Stimulated activated CD8-positive, alpha-beta memory T cell treated with anti-CD3 and anti-CD28 coated beads, Interleukin-7, amount 100 ng/mL, for 24 hours (primary cell): ENCODE measurements at regions not wholly inside any gene's neighbourhood (a gene's known extent, or its start where the extent isn't known, plus 50 kb on each side); places are given as distances from the start of the nearest gene placed in this dataset.

Experiments
- DNase-seq: peaks from one replicate; pipeline ENCODE4 v3.0.0-alpha.2; 2020; ENCODE audit warnings: low read depth

DNA sequence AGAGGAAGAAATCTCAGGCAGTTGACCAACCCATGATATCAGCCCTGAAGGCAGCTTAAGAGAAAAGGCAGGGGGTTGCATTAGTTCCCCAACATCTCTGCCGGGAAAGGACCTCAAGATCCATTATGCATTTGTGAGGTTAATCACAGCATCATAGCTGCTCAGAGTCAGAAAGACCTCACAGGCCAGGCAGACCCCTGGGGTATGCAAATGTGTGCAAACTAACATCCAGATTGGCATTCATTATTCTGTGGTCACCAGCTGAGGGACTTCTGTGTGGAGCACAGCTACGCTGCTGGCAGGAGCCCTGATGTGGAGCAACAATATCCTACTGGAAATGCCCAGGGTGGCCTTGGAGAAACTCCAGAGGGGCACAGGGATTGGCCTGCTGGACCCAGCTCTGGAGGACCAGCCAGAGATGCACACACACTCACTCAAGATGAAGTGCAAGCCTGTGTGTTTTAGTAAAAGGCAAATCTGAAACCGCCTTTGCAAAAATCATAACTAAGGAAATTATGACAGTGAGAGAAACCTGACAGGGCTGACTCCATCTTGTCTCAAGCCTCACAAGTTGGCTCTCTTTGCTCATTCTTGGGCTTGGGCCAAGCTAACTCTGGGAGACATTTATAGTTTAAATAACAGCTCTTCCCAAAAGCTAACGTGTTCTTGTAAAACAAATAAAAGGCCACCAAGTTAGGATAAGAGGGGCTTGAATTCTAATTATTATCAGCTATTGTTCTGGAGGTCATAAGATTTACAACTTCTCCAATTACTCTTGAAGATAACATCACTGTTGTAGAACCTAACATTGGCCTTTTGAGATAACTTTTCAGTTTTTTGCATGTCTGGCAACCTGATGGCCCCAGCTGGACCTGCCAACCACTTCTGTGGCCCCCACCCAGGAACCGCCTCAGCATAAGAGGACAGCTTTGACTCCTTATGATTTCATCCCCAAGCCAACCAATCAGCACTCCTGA lies 257.1 kb downstream of the UACA start:
- DNase-seq = no peak

DNA sequence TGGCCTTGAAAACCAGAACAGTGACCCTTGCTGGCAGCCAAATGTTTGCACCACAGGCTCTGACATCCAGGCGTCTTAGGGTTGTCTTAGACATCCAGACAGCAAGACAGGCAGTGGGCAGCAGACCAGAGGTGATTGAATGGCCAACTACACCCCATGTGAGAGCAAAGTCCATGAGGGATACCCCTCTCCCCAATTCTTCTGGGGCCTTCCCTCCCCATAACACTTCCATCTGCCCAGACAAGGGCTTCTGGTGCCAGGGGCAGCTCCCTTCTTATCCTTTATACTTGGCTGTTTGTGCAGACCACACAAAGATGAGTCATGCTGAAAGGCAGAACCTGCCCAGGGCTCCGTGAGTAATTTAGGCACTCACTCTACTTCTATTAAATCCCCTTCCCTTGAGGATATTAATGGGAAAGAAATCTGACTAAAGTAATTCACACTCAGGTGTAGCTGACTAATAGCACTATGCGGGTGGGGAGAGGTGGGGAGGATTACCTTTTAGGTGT lies 257.9 kb downstream of the UACA start:
- no peak for DNase-seq

DNA sequence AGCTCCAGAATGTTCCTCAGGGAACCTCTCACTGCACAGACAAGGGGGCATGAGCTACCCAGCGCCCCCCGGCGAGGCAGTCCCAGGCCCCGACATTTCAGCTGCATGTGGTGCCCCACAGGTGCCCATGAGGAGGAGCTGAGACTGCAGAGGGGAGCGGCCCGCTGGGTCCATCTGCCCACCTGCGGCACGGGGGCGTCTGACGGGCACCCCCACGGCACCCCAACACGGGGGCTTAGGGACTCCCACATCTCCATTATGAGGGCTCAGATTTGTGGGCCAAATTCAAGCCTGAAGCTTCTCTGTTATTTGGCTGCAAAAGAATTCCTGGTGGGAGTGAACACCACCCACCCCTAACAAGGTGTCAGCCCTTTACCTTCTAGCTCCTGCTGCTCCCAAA lies 258.4 kb downstream of the UACA start:
- no peak for DNase-seq

DNA sequence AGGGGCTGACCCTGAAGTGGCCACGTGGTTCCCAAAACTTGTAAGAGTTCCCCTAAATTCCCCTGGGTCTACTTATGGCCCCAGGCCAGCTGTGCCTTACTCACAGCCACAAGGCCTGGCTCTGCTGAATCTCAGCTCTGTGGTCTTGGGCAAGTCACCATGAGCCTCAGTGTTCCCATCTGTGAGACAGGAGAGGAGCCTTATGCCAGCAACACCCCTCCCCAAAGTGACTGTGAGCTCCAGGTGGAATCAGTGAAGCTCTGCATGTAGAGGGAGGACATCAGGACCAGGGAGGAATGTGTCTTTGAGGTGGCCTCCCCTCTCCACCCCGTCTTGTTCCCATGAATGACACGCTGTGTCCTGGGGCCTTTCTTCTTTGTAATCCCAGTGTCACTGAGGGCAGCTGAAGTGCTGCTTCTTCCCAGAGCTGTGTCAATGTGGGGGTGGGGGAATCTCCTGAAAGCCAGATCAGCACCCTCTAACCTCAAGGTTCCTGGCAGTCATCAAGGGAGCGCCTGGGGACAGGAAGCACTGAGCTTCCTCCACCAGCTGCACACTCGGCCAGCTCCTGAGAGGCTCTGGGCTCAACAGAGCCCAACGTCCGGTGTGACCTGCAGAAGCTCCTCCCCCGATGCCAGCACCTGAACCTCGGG lies 258.9 kb downstream of the UACA start:
- no peak for DNase-seq

DNA sequence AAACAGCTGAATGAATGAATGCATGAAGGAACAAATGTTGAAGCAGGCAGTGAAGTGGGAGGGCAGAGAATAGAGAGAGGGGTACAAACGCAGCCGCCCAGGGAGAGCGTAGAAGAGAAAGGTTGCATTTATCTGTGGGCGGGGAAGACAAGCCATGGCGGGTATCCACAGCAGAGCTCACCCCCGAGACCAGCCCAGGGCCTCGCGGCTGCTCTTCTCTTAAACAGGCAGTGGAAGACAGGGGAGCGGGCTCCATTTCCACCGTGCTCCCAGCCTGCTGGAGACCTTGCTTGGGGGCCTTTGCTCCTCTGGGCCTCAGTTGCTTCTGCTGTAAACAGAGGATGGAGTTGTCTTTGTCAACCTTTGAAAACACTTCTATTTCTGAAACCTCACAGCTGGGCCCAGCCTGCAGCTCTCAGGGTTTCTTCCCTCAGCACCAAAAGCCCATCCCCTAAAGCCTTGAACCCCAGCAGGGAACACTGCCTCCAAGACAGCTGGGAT lies 259.5 kb downstream of the UACA start:
- no peak for DNase-seq

DNA sequence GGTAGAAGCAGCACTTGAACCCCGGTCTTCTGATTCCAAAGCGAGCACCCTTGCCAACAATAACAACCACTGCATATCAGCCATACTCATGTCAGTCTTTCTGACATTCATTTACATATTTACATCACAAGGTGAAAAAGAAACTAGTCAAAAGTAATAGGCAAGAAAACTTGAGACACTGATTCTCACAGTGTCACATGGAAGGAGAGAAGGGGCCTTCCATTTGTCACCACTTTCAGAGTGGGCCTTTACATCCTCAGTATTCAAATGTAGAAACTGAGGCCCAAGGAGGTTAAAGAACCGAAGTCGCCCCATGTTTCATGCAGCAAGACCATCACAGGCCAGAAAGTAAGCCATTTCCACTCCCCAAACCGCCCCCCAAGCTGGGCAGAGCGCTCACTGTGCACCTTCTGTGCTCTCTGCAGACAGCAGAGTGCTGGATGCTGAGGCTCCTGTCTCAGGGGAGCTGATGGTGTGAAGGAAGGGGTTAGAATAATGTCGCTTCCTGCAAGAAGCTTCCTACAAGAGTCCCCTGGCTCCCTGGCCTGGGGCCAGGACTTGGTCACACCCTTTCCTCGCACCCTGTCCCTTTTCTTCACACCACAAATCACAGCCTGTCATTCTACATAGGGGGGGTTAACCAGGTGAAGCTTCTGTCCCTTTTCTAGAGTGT lies 260.1 kb downstream of the UACA start:
- no peak for DNase-seq

DNA sequence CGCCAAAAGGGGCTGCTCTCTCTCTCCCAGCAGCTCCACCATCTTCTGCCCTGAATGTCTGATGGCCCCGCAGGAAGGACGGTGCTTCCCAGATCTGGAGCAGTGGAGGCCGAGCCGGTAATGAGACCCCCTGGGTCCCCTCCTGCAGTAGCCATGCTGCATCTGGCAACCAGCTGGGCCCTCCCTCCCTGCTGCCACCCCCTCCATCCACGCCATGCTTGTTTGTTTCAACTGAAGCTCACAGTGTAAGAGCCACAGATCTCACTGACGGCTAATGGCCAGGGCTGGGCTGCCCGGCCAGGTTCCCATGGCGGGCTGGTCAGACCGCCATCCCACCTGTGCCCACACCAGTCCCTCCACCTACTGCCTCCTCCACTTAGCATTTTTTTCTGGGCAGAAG lies 260.8 kb downstream of the UACA start:
- no peak for DNase-seq

DNA sequence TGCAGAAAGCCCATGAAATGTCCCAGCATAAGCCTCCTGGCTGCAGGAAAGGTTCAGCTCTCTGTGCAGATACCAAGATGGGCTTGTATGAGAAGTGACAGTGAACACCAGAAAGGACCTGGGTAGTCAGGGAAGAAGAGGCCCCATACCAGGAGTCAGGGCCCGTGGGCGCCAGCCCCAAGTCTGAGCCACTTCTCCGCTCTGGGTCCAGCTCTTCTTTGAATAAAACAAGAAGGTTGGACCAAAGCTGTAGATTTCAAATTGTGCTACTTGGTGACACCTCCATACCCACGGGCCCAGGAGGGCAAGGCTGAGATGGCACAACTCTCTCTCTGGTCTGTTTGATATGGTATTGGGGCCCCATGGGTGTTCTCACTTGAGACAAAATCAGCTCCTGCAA lies 261.5 kb downstream of the UACA start:
- DNase-seq = no peak

DNA sequence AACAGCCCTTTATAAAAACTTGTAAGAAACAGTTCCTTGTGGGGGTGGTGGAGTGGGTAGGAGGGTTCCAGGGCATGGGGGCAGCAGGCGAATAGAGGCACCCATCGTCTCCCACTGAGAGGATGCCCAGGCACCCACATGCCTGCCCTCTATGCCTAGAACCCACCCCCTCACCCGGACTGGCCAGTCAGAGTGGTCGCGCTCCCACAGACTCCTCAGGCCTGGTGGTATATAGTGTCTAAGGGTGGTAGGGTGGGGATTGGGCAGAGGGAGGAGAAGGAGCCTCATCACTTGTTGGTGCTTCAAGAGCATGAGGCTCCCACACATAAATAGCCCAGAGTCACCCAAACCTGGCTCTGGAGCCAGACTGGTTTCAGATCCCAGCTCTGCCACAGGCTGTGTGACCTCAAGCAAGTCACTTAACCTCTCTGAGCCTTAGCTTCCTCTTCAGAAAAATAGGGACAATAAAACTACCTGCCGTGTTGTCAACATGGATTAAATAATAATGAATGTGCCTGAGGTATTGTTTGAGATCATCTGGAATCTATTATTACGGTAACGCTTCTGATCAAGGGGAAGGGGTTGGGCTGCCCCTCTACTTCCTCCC lies 262.1 kb downstream of the UACA start:
- no peak for DNase-seq

DNA sequence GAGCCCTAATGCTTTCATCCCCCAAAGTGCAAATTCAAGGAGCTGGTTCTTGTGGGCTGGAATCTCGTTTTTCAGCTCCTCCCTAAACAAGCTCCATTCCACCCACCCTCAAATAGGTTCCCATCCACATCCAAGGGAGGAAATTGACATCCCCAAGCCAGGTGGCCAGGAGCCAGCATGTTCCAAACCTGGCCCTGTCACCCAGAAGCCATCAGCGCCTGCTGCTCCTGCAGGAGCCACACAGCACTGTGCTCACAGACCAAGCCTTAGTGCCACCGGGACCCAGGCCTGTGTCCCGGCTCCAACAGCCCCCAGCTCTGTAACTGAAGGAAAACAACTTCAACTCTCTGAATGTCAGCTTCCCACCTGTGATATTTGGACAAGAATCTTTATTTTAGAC lies 263.6 kb downstream of the UACA start:
- no peak for DNase-seq

DNA sequence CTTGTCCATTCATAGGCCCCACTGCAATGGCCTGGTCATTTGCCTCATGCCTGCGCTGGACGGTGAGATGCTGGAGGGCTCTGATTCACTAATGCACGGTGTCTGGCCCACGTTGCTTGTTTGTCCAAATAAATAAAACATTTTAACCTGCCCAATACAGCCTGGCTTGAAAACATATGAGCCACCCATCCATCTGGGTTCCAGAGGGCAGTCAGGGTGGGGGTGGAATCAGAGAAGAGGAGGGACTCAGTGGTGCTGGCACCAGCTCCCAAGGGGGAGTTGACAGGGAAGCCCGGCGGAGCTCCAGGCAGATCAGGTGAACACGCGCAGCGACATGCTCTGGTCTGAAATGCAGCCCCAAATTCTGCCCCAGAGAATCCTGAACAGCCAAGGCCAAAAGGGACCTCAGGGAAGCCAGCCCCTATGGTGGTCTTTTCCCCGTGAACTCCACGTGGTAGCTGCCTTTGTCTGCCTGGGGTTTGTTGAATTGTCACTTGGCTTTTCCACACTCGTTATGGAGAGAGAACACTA lies 265.2 kb downstream of the UACA start:
- DNase-seq = no peak

DNA sequence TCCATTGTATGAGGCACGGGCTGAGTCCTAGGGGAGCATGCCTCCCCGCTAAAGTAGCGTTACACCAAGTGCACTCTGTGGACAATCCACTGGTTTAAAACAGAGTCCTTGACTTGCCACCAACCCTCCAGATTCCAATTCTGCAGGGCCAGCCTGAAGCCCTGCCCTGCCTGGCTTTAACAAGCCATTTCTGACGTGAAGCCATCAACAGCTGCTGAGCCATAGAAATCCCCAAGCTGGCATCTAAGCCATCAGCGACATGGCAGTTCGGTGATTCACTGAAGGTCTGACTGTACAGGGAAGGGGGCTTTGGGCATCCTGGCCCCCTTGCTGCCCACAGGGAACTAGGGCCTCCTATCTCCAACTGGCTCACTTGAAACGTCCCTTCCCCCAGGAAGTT lies 265.7 kb downstream of the UACA start:
- DNase-seq = no peak

DNA sequence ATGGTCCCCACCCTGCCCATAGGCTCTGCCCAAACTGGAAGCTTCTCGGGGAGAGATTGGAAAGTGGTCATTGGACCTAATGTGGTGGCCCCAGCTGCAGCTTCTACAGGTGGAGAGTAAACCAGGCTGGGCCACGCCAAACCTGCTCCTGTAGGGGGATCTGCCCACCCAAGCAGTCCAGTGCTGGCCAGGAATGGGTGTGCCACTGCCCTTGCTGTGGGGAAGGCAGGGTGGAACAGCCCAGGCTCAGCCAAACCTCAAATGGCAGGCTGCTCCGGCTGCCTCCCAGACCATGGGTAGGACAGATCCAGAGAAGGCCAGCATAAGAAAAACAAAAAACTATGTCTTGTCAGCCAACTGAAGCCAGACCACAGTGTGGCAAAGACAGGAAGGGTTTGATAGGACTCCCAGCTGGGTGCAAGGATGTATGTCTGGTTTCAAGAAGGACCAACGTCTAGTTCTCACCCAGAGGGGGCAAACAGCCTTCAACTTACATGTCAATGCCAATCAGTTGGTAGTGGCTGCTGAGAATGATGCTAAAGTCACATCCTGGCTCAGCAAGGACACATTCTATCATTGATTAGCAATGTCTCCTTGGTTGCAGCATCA lies 267.3 kb downstream of the UACA start:
- no peak for DNase-seq

DNA sequence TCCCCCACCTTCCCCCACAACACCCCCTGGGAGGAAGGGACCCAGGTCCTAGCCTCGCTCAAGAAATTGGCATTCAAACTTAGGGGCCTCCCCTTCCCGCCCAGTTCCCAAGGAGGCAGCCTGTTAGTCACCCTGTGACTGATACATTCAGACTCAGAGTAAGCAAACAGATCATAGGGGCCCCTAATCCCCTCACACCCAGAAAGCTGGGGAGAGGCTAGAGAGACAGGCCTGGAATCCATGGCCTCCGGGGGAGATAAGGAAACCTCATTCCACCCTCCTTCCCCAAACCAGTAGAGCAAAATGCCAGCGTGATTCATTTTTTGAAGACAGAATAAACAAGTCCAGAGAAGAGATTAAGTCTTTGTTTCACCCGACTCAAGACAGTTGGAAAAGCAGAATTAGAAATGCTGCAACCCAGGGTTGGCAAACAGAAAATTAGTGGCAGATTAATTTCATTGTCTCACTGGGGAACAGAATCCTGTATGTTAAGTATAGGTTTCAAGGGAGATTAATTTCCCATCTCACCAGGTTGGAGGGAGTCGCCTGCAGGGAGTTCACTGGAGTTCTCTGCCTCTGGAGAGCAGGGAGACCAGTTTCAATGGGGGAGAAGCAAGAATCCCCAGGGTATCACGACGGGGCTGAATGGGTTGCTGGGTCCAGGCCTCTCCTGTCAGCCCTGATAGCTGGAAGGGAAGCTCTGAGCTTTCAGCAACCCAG lies 268.3 kb downstream of the UACA start:
- no peak for DNase-seq

DNA sequence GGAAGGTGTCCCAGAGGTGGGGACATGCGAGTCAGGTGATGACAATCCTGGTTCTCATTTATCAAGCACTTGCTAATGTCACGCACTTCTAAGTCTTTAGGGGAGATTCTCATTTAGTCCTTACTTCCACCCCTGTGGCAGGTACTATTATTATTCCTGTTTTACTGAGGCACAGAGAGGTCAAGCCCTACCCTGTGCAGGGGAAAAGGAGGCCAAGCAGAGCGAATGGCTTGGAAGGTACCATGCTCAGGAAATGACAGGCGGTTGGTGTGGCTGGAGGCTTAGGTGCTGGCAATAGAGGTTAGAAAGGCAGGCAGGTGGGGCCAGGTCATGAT lies 268.9 kb downstream of the UACA start:
- DNase-seq = no peak

DNA sequence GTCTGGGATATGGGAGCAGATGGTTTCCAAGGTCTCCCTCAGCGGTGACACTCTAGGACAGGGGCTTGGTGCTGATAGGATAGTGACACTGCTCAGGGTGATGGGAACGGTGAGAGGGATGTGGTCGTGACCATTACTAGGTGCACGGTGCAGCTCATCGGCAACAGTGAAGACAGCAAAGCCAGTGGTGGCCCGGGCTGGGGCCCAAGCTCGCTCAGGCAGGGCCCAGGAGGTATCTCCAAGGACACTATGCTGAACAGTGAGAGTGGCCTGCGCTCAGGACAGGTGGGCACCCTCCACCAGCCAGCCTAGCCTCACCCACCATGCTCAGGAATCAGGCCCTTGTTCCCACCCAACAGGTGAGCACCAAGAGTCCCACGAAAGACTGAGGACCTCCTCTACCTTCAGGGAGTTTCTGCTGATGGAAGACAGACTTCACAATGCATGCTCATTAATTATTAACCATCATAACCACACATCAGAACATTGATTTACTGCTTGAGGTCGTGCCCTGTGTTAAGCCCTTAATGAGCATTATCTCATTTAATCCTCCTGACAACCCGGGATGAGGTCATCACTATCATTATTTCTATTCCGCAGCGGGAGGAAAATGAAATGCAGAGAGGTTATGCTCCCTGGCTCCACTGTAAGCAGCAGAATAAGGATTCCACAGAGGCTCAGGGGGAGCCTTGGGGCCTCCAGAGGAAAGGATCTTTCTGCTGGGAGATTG lies 269.4 kb downstream of the UACA start:
- no peak for DNase-seq

DNA sequence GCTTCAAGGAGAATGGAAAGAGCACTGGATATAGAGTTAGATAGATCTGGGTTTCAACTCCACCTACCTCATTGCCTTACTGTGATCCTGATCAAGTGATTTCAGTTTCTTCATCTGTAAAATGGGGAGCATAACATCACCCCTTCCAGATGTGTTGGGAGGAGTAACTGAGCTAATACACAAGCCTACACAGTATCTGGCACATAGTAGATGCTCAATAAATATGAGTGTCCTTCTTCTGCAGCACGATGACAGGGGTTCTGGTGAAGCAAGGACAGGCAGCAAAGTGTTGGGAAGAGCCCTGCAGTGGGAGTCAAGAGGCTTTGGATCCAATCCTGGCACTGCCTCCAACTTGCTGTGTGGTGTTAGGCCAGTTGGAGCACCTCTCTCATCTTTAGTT lies 270.0 kb downstream of the UACA start:
- no peak for DNase-seq

DNA sequence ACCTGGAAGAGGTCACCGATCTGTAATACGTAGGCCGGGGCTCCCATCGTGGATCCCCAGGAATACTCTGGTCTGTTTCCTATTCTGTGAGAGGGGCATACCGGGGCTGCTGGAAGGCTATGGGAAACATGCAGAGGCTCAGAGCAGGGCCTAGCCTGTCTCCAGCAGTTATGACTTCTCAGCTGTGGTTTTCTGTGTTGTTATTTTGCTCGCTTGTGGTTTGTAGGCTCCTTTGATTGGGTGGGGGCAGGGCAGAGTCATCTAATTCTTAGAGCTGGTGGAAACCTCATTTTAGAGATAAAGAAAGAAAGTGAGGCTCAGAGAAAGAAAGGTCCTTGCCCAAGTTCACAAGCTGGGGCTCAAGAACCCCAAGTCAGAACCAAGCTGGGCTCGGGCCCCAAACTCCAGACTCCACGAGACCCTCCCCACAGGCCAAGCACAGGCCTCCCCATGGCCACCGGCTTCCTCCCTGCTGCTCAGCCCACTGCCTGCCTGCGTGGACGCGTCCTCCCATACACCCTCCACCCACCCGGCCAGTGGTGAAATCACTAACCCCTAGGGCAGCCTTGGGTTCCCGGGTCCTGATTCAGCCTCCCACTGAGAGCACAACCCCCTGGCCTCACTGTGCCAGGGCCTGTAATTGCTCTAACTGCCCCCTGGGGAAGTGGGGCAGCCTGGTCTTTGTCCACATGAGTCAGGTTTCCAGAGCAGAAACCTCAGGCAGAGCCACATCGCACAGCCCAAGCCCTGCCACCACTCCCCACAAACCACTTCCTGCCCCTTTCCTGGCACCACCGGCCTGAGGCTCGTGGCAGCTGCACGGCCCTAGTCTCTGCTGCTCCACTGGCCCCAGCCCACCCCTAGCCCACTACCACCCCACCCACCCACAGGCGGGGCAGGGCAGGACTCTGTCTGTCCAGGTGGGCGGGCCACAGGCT lies 270.8 kb downstream of the UACA start:
- DNase-seq = peak; percentile 65

DNA sequence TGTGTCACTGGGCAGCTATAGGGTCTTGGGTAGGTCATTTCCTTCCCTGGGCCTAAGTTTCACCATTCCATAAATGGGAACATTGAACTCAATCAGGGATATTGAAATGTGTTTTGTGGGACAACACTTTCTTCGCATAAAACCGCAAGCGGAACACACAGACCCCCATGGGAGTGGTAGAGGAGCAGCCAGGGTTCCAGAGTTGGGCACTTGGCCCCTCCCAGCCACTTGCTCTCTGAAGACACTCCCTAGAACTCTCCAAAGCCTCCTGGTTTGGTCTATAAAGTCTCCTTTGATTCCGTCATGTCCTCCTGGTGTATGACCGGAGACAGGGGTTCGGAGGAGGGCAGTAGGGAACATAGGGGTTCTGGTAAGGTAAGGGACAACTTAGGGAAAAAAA lies 271.7 kb downstream of the UACA start:
- DNase-seq = no peak
